CMK (cell line): ENCODE measurements at regions not wholly inside any gene's neighbourhood (a gene's known extent, or its start where the extent isn't known, plus 50 kb on each side); places are given as distances from the start of the nearest gene placed in this dataset.
"Not testable (repeated sequence)": the region's sequence is repeated elsewhere in the genome, so short reads cannot be mapped to it uniquely, and the experiment has no call there.

Experiments
- DNase-seq: peaks from one replicate; pipeline ENCODE4 v3.0.0-alpha.2; 2010; ENCODE audit warnings: low read depth

- not testable (repeated sequence) for DNase-seq
Measured at GRCh38 chr3:90206482-90206881, 1099.1 kb downstream of the EPHA3 start.

- DNase-seq, result not testable (repeated sequence)
Measured at GRCh38 chr3:90207353-90208097, 1100.1 kb downstream of the EPHA3 start.

GRCh38 chr3:90221900-90222299, 1114.5 kb downstream of the EPHA3 start:
- DNase-seq, result no peak

- no peak for DNase-seq
Measured at GRCh38 chr3:90241481-90241880, 1134.1 kb downstream of the EPHA3 start.

- no peak for DNase-seq
Measured at GRCh38 chr3:90253131-90253530, 1145.7 kb downstream of the EPHA3 start.

- DNase-seq, result no peak
Measured at GRCh38 chr3:90261481-90262433, 1154.3 kb downstream of the EPHA3 start.
